Activated CD4-positive, alpha-beta memory T cell treated with anti-CD3 and anti-CD28 coated beads, Interleukin-2, amount 10 ng/mL, durations not matched to agents 7 days and 5 days (primary cell): ENCODE measurements at regions not wholly inside any gene's neighbourhood (a gene's known extent, or its start where the extent isn't known, plus 50 kb on each side); places are given as distances from the start of the nearest gene placed in this dataset.

ENCODE experiments used
- CTCF ChIA-PET: fragments of 350-600 bp; sonication (Branson Sonifier 250); formaldehyde crosslinking; loops from one replicate; lab custom pipeline; 2021; ENCODE audit warnings: antibody characterized with exemption, inconsistent platforms; lab: Charles Lee
- POLR2A ChIA-PET: fragments of 350-600 bp; sonication (Branson Sonifier 250); formaldehyde crosslinking; loops from one replicate; lab custom pipeline; 2021; ENCODE audit warnings: antibody characterized with exemption; lab: Charles Lee
- DNase-seq: peaks from one replicate; pipeline ENCODE4 v3.0.0-alpha.2; 2020
- H3K27ac Mint-ChIP-seq: one replicate; pipeline ENCODE4 v1.8.0; 2021; ENCODE audit warnings: mild to moderate bottlenecking, mixed read lengths
- H3K27me3 Mint-ChIP-seq: one replicate; pipeline ENCODE4 v1.8.0; 2021; ENCODE audit warnings: mixed read lengths
- H3K36me3 Mint-ChIP-seq: one replicate; pipeline ENCODE4 v1.8.0; 2021; ENCODE audit warnings: low read depth, mixed read lengths
- H3K4me1 Mint-ChIP-seq: one replicate; pipeline ENCODE4 v1.8.0; 2021; ENCODE audit warnings: mixed read lengths
- H3K4me3 Mint-ChIP-seq: one replicate; pipeline ENCODE4 v1.8.0; 2021; ENCODE audit warnings: mild to moderate bottlenecking, mixed read lengths
- H3K9me3 Mint-ChIP-seq: one replicate; pipeline ENCODE4 v1.8.0; 2021; ENCODE audit warnings: mixed read lengths

- H3K27ac Mint-ChIP-seq, result no peak overlapping the region
- CTCF ChIA-PET, result no interaction called here
- H3K4me1 Mint-ChIP-seq, result peaks cover 26% of the 10 kb centered on the region
- H3K27me3 Mint-ChIP-seq, result no peaks in the 10 kb centered on the region
- no peak for DNase-seq
- H3K4me3 Mint-ChIP-seq, result no peak overlapping the region
- no peaks in the 10 kb centered on the region for H3K36me3 Mint-ChIP-seq
- POLR2A ChIA-PET, result interaction anchor here (1.5 kb wide), 1 partner anchor 31 kb away, joined by 4 read pairs; no protein-coding TSS in a partner anchor
- H3K9me3 Mint-ChIP-seq, result peaks cover 8% of the 10 kb centered on the region
These were observed 187.7 kb downstream of the PIK3R1 start for GRCh38 chr5:68403301-68403700.

- DNase-seq, result no peak
- H3K4me1 Mint-ChIP-seq, result peaks cover 26% of the 10 kb centered on the region
- no peak overlapping the region for H3K4me3 Mint-ChIP-seq
- H3K9me3 Mint-ChIP-seq, result peaks cover 8% of the 10 kb centered on the region
- no peaks in the 10 kb centered on the region for H3K36me3 Mint-ChIP-seq
- H3K27me3 Mint-ChIP-seq, result no peaks in the 10 kb centered on the region
- CTCF ChIA-PET, result interaction anchor here (1.4 kb wide), 1 partner anchor 15 kb away, joined by 3 read pairs; no protein-coding TSS in a partner anchor
- no peak overlapping the region for H3K27ac Mint-ChIP-seq
- POLR2A ChIA-PET, result interaction anchor here (0.6 to 1.5 kb wide), 2 partner anchors 30 to 104 kb away, joined by 4 read pairs; no protein-coding TSS in a partner anchor
These were observed 188.7 kb downstream of the PIK3R1 start for GRCh38 chr5:68404246-68404645.

GRCh38 chr5:68405026-68405684 lies 189.6 kb downstream of the PIK3R1 start:
- DNase-seq, result no peak
- ChIA-PET CTCF (interaction anchor here (1.4 kb wide), 1 partner anchor 14 kb away, joined by 3 read pairs; no protein-coding TSS in a partner anchor), POLR2A (interaction anchor here (0.5 to 1.1 kb wide), 2 partner anchors 11 to 24 kb away, joined by 3 to 4 read pairs; no protein-coding TSS in a partner anchor)
- Mint-ChIP-seq H3K4me1 (peaks cover 26% of the 10 kb centered on the region), H3K9me3 (peaks cover 7% of the 10 kb centered on the region), H3K27me3 (no peaks in the 10 kb centered on the region), H3K4me3 (no peak overlapping the region), H3K27ac (no peak overlapping the region), H3K36me3 (no peaks in the 10 kb centered on the region)

- Mint-ChIP-seq H3K4me1 (peaks cover 26% of the 10 kb centered on the region), H3K4me3 (no peak overlapping the region), H3K9me3 (peaks cover 3% of the 10 kb centered on the region), H3K36me3 (no peaks in the 10 kb centered on the region), H3K27me3 (peaks cover 2% of the 10 kb centered on the region), H3K27ac (peak overlapping the region; percentile 63)
- DNase-seq, result no peak
- CTCF ChIA-PET, result no interaction called here
- POLR2A ChIA-PET, result interaction anchor here (0.5 to 1.7 kb wide), 7 partner anchors 10 to 191 kb away, joined by 3 to 4 read pairs (median 4); partner anchors contain the start of gene PIK3R1
These were observed 190.5 kb downstream of the PIK3R1 start for GRCh38 chr5:68405784-68406743.

GRCh38 chr5:68406767-68407241 lies 191.2 kb downstream of the PIK3R1 start:
- ChIA-PET POLR2A (interaction anchor here (0.5 to 1.7 kb wide), 4 partner anchors 13 to 120 kb away, joined by 3 to 4 read pairs (median 4); no protein-coding TSS in a partner anchor), CTCF (no interaction called here)
- Mint-ChIP-seq H3K9me3 (peaks cover 3% of the 10 kb centered on the region), H3K4me1 (peaks cover 26% of the 10 kb centered on the region), H3K36me3 (no peaks in the 10 kb centered on the region), H3K27me3 (peaks cover 2% of the 10 kb centered on the region), H3K27ac (peak overlapping the region; percentile 63), H3K4me3 (no peak overlapping the region)
- DNase-seq, result no peak

- Mint-ChIP-seq H3K4me3 (no peak overlapping the region), H3K27me3 (peaks cover 2% of the 10 kb centered on the region), H3K9me3 (no peaks in the 10 kb centered on the region), H3K4me1 (peaks cover 26% of the 10 kb centered on the region), H3K27ac (peak overlapping the region; percentile 63), H3K36me3 (no peaks in the 10 kb centered on the region)
- DNase-seq, result no peak
- ChIA-PET CTCF (interaction anchor here (0.6 kb wide), 1 partner anchor 12 kb away, joined by 3 read pairs; no protein-coding TSS in a partner anchor), POLR2A (interaction anchor here (1.0 to 1.7 kb wide), 3 partner anchors 12 to 121 kb away, joined by 4 read pairs; no protein-coding TSS in a partner anchor)
These were observed 192.0 kb downstream of the PIK3R1 start for GRCh38 chr5:68407311-68408239.

GRCh38 chr5:68408345-68408871 lies 192.9 kb downstream of the PIK3R1 start:
- H3K27me3 Mint-ChIP-seq, result peaks cover 2% of the 10 kb centered on the region
- ChIA-PET CTCF (interaction anchor here (0.6 to 0.7 kb wide), 2 partner anchors 13 to 94 kb away, joined by 3 read pairs; no protein-coding TSS in a partner anchor), POLR2A (no interaction called here)
- peaks cover 26% of the 10 kb centered on the region for H3K4me1 Mint-ChIP-seq
- no peak for DNase-seq
- H3K27ac Mint-ChIP-seq, result no peak overlapping the region
- no peak overlapping the region for H3K4me3 Mint-ChIP-seq
- no peaks in the 10 kb centered on the region for H3K9me3 Mint-ChIP-seq
- no peaks in the 10 kb centered on the region for H3K36me3 Mint-ChIP-seq

GRCh38 chr5:68409259-68409658 lies 193.7 kb downstream of the PIK3R1 start:
- Mint-ChIP-seq H3K4me1 (peaks cover 26% of the 10 kb centered on the region), H3K9me3 (no peaks in the 10 kb centered on the region), H3K36me3 (no peaks in the 10 kb centered on the region), H3K27ac (no peak overlapping the region), H3K27me3 (peaks cover 2% of the 10 kb centered on the region), H3K4me3 (no peak overlapping the region)
- POLR2A ChIA-PET, result no interaction called here
- no peak for DNase-seq
- CTCF ChIA-PET, result no interaction called here

- peaks cover 19% of the 10 kb centered on the region for H3K4me1 Mint-ChIP-seq
- H3K36me3 Mint-ChIP-seq, result no peaks in the 10 kb centered on the region
- H3K9me3 Mint-ChIP-seq, result no peaks in the 10 kb centered on the region
- H3K4me3 Mint-ChIP-seq, result no peak overlapping the region
- H3K27me3 Mint-ChIP-seq, result peaks cover 2% of the 10 kb centered on the region
- DNase-seq, result no peak
- CTCF ChIA-PET, result interaction anchor here (1.2 kb wide), 1 partner anchor 124 kb away, joined by 3 read pairs; no protein-coding TSS in a partner anchor
- POLR2A ChIA-PET, result no interaction called here
- no peak overlapping the region for H3K27ac Mint-ChIP-seq
These were observed 195.6 kb downstream of the PIK3R1 start for GRCh38 chr5:68411161-68411560.

- Mint-ChIP-seq H3K27ac (no peak overlapping the region), H3K4me3 (no peak overlapping the region), H3K36me3 (no peaks in the 10 kb centered on the region), H3K4me1 (peaks cover 6% of the 10 kb centered on the region), H3K27me3 (no peaks in the 10 kb centered on the region), H3K9me3 (no peaks in the 10 kb centered on the region)
- POLR2A ChIA-PET, result interaction anchor here (0.9 to 1.0 kb wide), 2 partner anchors 10 kb away, joined by 3 read pairs; no protein-coding TSS in a partner anchor
- CTCF ChIA-PET, result interaction anchor here (1.0 kb wide), 1 partner anchor 129 kb away, joined by 3 read pairs; no protein-coding TSS in a partner anchor
- DNase-seq, result no peak
These were observed 199.9 kb downstream of the PIK3R1 start for GRCh38 chr5:68415177-68416085.

- no peaks in the 10 kb centered on the region for H3K27me3 Mint-ChIP-seq
- no peak for DNase-seq
- H3K4me3 Mint-ChIP-seq, result no peak overlapping the region
- no peaks in the 10 kb centered on the region for H3K36me3 Mint-ChIP-seq
- CTCF ChIA-PET, result no interaction called here
- POLR2A ChIA-PET, result no interaction called here
- no peak overlapping the region for H3K27ac Mint-ChIP-seq
- H3K9me3 Mint-ChIP-seq, result no peaks in the 10 kb centered on the region
- peaks cover 6% of the 10 kb centered on the region for H3K4me1 Mint-ChIP-seq
These were observed 201.2 kb downstream of the PIK3R1 start for GRCh38 chr5:68416714-68417113.
